GM12873 (cell line): ENCODE measurements at regions not wholly inside any gene's neighbourhood (a gene's known extent, or its start where the extent isn't known, plus 50 kb on each side); places are given as distances from the start of the nearest gene placed in this dataset.

Experiments used
- CTCF ChIP-seq: IDR thresholded peaks from 2 replicates; pipeline ENCODE4 v1.5.1; 2012; ENCODE audit warnings: low read depth, mild to moderate bottlenecking, moderate library complexity, low read length, control low read depth; ENCODE audit not compliant: insufficient read depth; ENCODE audit errors: missing control alignments

- TF ChIP-seq CTCF: no peak
Observed at GRCh38 chr2:180901331-180901730, 79.1 kb upstream of the UBE2E3 start.

DNA sequence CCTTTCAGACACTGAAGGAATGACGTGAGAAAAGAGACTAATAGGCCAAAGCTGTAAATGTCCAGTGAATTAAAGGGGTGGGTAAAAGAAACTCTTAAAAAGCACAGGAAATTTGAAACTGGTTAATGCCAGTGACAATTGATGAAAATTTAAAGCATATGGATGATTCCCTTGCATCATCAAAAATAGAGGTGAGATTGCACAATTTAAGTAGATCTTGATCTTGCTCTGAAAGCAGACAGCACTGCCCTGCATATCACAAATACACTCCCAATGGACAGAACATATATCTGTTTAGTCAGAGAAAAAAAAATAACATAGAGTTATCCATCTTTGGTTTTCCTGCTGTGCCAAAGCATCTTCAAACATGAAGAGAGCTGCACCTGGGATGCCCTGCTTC lies 86.7 kb upstream of the UBE2E3 start:
- no peak for TF ChIP-seq CTCF

- no peak for TF ChIP-seq CTCF
Observed at GRCh38 chr2:180892091-180892490, 88.3 kb upstream of the UBE2E3 start.

GRCh38 chr2:180891360-180891759 lies 89.0 kb upstream of the UBE2E3 start:
- TF ChIP-seq CTCF: no peak

DNA sequence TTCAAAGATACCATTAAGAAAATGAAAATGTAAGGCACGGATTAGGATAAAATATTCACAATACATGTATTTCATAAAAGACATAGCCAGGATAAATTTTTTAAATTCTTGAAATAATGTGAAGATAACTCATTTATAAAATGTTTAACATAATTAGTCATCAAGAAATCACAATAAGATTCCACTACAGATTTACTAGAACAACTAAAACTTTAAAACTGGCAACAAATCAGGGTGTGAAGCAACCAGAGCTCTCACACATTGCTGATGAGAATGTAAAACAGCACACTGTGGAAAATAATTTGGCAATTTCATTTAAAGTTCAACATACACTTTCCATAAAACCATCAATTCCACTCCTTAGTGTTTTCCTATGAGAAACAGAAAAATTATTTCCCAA lies 89.6 kb upstream of the UBE2E3 start:
- TF ChIP-seq CTCF: no peak

- no peak for TF ChIP-seq CTCF
Observed at GRCh38 chr2:180882959-180883358, 97.4 kb upstream of the UBE2E3 start.

DNA sequence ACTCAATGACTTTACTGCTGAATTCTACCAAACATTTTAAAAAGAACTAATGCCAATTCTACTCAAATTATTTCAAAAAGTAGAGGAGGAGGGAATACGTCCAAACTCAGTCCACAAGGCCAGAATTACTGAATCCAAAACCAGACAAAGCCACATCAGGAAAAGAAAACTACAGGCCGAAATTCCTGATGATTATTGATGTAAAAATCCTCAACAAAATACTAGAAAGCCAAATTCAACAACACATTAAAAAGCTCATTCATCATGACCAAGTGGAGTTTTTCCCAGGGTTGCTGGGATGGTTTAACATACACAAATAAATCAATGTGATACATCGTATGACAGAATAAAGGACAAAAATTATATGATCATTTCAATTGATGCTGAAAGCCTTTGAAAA lies 103.9 kb upstream of the UBE2E3 start:
- TF ChIP-seq CTCF: no peak

DNA sequence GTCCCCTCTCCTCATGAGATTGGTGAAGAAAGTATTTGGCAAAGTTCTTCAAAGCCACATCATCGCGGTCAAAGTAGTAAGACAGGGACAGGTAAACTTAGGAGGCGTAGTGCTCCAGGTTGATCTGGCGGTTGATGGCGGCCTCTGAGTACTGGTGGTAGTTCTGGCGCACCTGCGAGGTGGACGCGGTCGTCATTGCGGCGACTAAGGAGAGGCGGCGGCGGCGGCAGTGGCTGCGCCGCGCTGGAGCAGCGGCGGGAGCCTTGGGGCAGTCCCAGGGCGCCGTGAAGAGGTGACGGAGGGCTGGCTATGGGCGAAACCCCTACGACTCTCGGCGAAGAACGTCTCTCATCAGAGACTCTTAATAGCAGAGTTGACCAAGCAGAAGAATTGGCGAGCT lies 107.2 kb upstream of the UBE2E3 start:
- no peak for TF ChIP-seq CTCF
